ENCODE measurements at regions not wholly inside any gene's neighbourhood (a gene's known extent, or its start where the extent isn't known, plus 50 kb on each side); places are given as distances from the start of the nearest gene placed in this dataset.
"Not testable (repeated sequence)": the region's sequence is repeated elsewhere in the genome, so short reads cannot be mapped to it uniquely, and the experiment has no call there.

DNA sequence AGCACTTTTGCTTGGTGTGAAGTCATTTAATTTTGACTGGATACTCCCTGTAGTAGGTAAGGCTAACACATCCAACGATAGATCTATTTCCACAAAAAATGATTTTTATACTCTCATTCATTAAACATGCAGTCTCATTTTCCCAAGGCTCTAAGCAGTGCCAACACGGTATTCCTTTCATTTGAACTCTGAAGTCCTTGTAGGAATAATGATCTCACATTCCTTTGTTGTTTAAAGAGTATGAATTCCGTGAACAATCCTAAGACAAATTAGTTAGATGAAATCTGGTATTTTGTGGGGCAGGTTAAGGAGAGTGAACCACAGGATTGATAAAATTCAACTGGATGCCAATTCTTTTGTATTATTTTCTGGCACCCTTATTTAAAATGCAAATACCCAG is 66.6 kb downstream of the LACC1 start:
- intact Hi-C loops (cut with DNase I): no loop called here
- no peak for DNase-seq

DNA sequence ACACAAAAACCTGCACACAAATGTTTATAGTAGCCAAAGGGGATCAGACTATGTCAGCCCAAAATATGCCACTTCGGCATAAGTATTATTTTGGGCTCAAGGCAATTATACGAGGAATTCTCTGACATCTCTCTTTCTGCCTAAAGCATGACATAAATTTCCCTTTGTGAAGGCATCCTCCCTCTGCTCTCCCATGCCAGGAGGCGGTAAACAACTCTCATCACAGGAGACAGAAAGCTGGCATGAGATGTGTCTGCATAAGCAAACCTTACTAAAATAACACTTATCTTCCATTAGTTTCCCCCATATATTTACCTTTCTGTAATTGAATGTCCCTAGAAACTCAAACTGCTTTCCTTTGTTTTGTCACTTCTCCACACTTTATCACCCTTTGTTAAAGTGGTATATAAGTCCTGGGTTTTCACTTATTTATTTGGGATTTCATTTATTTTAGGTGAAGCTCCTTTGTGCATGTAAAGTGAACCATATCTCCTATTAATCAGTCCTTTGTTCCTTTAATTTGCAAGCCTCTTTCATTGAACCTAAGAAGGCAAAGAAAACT is 68.3 kb downstream of the LACC1 start:
- no peak for DNase-seq
- intact Hi-C loops (cut with DNase I): no loop called here

DNA sequence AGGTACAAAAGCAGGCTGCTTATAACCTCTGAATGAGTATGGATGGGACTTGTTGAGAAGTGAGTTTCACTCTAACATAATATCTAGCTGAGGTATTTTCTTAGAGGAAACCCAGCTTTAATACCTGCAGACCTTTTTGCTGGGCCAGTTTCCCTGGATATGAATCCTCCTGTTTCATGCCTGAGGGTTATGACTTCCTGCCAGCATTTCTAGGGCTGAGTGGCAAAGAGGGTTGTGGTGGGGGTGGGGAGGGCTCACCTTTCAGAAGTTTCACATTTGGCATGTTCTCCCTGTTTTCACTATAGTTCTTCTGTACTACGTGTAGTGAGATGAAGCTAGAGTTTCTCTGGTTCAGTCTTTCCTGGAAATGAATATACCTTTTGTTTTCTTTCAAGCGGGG is 73.7 kb downstream of the LACC1 start:
- intact Hi-C loops (cut with DNase I): no loop called here
- no peak for DNase-seq

DNA sequence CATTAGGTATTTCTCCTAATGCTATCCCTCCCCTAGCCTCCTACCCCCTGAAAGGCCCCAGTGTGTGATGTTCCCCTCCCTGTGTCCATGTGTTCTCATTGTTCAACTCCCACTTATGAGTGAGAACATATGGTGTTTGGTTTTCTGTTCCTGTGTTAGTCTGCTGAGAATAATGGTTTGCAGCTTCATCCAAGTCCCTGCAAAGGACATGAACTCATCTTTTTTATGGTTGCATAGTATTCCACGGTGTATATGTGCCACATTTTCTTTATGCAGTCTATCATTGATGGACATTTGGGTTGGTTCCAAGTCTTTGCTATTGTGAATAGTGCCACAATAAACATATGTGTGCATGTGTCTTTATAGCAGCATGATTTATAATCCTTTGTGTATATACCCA is 77.3 kb downstream of the LACC1 start:
- intact Hi-C loops (cut with DNase I): not testable (repeated sequence)

DNA sequence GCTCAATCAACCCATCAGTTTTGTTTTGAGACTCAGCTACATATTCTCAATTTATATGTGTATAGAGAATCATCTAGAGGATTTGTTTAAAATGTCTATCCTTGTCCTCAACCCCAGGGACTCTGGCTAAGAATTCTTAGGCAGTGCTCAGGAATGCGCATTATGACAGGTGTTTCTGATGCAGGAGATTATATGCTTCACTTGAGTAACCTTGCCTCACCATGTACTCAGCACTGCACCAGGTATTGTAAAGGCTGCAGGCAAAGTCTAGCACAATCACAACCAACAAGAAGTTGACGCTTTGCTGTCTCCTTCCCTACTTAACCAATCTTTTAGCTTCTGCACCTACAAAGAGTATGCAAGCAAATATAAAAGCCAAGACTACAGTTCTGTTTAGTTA is 79.6 kb downstream of the LACC1 start:
- DNase-seq: no peak
- intact Hi-C loops (cut with DNase I): no loop called here

More for the DNA sequence above, 77.3 kb downstream of the LACC1 start:
- DNase-seq: not testable (repeated sequence)

DNA sequence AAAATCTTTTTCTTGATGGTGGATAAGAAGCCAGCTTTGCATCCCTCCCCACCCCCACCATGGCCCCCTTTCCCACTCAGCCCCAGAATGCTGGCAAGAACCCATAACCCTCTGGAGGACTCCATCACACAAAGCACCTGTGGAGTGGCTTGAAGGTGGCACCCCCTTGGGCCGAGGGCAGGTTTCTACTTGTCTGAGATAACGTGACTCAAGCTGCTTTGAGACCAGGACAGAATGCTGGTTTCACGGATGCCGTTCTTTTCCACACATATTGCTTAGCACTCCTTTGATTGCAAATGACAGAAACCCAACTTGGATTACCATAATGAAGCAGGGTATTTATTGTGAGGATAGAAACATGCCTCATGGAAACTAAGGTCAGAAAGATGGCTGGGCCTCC is 82.2 kb downstream of the LACC1 start:
- intact Hi-C loops (cut with DNase I): no loop called here
- DNase-seq: no peak

DNA sequence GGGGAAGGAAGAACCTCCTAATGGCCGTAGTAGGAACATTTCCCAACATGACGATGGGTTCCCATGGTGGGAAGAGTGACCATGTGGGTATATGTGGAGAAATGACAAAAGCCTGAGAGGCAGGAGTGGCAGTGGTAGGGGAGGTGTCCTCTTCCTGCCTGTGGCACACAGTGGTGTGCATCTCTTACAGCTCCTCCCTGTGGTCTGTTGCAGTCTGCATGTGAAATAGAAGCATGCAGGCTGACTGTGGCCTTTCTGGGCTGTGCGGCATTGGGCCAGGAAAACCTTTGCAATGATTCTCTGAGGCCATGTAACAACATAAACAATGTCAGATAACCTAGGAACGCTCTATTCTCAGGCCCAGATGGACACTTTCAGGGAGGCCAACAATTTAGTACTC is 84.0 kb downstream of the LACC1 start:
- DNase-seq: peak in 1 of 42 donors; percentile 23
- intact Hi-C loops (cut with DNase I): no loop called here

DNA sequence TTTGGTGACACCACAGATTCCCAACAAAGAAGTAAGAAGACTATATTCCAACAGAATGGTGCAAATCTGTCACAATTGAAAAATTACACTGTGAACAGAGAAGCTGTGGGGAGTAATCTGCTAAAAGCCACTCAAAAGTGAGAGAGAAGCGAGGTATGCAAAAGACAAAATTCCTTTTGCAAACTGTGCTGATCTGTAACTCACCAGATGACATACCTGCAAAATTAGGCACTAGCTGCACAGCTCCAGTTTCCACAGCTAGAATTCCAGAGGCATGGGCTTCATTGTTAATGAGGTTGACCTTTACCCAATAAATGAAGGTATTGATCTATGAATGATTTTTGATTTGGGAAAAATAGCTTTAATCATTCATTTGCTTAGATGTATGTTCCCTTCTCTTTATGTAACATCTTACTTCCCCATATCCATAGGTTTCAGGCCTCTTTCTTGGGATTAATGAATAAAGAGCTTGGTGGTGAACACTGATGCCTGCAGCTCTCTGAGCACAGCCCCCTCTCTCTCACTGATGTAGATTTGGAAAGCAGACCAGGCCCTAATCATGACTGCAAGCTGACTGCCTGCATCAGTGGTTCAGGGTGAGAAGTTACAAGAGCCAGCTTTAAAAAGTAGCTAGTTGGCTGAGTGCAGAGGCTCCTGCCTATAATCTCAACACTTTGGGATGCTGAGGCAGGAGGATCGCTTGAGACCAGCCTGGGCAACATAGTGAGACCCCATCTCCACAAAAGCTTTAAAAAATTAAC is 85.2 kb downstream of the LACC1 start:
- intact Hi-C loops (cut with DNase I): no loop called here
- no peak for DNase-seq

DNA sequence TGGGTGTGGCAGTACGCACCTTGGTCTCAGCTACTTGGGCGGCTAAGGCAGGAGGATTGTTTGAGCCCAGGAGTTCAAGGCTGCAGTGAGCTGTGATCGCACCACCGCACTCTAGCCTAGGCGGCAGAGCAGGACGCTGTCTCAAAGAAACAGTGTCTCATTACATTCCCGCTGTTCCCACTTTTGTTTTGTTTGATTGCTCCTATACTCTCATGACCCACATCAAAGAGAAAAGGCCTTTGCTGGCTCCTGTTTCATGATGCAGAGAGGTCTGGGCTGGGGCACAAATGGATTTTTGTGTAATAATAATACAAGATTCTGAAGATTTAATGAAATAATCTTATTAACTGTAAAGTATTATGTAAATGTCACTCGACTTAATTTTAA is 85.7 kb downstream of the LACC1 start:
- intact Hi-C loops (cut with DNase I): no loop called here
- DNase-seq: no peak

DNA sequence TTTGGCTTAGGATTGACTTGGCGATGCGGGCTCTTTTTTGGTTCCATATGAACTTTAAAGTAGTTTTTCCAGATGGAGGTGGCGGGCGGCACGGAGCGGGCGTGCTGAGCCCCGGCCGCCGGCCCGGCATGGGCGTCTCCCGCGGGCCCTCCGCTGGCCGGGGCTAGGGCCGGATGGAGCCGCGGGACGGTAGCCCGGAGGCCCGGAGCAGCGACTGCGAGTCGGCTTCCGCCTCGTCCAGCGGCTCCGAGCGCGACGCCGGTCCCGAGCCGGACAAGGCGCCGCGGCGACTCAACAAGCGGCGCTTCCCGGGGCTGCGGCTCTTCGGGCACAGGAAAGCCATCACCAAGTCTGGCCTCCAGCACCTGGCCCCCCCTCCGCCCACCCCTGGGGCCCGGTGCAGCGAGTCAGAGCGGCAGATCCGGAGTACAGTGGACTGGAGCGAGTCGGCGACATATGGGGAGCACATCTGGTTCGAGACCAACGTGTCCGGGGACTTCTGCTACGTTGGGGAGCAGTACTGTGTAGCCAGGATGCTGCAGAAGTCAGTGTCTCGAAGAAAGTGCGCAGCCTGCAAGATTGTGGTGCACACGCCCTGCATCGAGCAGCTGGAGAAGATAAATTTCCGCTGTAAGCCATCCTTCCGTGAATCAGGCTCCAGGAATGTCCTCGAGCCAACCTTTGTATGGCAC is 88.7 kb downstream of the LACC1 start:
- DNase-seq; intact Hi-C loops (cut with DNase I): not testable (repeated sequence)

DNA sequence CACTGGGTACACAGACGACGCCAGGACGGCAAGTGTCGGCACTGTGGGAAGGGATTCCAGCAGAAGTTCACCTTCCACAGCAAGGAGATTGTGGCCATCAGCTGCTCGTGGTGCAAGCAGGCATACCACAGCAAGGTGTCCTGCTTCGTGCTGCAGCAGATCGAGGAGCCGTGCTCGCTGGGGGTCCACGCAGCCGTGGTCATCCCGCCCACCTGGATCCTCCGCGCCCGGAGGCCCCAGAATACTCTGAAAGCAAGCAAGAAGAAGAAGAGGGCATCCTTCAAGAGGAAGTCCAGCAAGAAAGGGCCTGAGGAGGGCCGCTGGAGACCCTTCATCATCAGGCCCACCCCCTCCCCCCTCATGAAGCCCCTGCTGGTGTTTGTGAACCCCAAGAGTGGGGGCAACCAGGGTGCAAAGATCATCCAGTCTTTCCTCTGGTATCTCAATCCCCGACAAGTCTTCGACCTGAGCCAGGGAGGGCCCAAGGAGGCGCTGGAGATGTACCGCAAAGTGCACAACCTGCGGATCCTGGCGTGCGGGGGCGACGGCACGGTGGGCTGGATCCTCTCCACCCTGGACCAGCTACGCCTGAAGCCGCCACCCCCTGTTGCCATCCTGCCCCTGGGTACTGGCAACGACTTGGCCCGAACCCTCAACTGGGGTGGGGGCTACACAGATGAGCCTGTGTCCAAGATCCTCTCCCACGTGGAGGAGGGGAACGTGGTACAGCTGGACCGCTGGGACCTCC is 89.4 kb downstream of the LACC1 start:
- intact Hi-C loops (cut with DNase I): not testable (repeated sequence)

DNA sequence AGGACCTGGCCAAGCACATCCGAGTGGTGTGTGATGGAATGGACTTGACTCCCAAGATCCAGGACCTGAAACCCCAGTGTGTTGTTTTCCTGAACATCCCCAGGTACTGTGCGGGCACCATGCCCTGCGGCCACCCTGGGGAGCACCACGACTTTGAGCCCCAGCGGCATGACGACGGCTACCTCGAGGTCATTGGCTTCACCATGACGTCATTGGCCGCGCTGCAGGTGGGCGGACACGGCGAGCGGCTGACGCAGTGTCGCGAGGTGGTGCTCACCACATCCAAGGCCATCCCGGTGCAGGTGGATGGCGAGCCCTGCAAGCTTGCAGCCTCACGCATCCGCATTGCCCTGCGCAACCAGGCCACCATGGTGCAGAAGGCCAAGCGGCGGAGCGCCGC is 90.2 kb downstream of the LACC1 start:
- DNase-seq; intact Hi-C loops (cut with DNase I): not testable (repeated sequence)

More for the DNA sequence above, 89.4 kb downstream of the LACC1 start:
- not testable (repeated sequence) for DNase-seq

DNA sequence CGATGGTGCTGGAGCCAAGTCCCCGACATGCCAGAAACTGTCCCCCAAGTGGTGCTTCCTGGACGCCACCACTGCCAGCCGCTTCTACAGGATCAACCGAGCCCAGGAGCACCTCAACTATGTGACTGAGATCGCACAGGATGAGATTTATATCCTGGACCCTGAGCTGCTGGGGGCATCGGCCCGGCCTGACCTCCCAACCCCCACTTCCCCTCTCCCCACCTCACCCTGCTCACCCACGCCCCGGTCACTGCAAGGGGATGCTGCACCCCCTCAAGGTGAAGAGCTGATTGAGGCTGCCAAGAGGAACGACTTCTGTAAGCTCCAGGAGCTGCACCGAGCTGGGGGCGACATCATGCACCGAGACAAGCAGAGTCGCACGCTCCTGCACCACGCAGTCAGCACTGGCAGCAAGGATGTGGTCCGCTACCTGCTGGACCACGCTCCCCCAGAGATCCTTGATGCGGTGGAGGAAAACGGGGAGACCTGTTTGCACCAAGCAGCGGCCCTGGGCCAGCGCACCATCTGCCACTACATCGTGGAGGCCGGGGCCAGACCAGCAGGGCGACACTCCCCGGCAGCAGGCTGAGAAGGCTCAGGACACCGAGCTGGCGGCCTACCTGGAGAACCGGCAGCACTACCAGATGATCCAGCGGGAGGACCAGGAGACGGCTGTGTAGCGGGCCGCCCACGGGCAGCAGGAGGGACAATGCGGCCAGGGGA is 91.0 kb downstream of the LACC1 start:
- intact Hi-C loops (cut with DNase I); DNase-seq: not testable (repeated sequence)

DNA sequence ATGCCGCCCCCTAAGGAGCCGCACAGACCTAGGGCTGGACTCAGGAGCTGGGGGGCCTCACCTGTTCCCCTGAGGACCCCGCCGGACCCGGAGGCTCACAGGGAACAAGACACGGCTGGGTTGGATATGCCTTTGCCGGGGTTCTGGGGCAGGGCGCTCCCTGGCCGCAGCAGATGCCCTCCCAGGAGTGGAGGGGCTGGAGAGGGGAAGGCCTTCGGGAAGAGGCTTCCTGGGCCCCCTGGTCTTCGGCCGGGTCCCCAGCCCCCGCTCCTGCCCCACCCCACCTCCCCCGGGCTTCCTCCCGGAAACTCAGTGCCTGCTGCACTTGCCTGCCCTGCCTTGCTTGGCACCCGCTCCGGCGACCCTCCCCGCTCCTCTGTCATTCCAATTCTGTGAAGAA is 91.6 kb downstream of the LACC1 start:
- DNase-seq; intact Hi-C loops (cut with DNase I): not testable (repeated sequence)

DNA sequence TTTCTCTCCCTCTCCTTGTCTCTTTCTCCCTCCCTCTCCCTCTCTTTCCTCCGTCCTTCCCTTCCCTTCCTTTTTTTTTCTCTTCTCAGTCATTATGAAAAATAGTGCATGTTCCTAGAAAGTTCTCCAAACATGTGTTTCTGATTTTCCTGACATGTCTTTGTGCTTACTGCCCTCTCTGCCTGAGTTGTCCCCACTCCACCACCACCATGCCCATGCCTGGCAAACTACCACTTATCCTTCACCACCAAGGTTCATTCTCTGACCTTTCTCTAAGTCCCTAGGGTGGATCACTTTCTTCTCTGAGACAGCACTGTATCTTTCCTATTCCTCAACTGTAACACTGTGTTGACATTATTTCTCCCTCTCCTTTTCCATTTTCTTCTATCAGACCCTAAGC is 98.2 kb downstream of the LACC1 start:
- no peak for DNase-seq
- intact Hi-C loops (cut with DNase I): no loop called here

DNA sequence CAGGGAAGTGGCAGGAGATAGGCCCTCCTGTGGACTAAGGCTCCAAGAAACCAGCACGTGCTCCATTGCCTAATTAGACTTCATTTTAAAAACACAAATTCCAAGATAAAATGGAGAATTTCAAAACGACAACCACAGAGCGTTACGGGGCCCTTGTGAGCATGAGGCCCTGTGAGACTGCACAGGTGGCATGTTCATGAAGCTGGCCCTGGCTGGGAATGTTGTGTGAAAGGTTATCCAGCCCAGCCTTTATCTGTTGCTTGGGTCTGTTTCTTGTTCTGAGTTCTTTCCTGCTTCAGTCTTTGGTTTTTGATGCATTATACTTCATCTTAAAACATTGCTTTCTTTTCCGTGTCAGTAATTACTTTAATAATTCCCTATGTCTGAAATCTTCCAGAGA is 99.0 kb downstream of the LACC1 start:
- DNase-seq: no peak

DNA sequence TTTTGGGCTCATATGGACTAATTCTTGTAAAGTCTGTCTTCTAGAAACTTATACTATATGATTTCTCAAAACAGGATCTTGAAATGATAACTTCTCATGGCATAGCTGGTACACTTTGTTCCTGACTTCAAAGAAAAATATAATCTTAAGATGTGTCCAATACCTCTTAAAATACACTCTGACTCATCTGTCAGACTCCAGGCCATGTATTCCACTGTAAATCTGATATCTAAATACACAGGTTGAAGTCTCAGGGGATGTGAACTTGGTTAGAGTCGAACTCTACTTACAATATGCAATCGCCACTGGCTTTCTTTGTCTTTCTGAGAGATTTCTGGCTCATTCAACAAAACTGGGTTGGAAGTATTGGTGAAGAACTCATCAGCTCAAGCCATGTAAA is 99.8 kb downstream of the LACC1 start:
- no peak for DNase-seq
- intact Hi-C loops (cut with DNase I): no loop called here

More for the DNA sequence above, 99.0 kb downstream of the LACC1 start:
- intact Hi-C loops (cut with DNase I): no loop called here

DNA sequence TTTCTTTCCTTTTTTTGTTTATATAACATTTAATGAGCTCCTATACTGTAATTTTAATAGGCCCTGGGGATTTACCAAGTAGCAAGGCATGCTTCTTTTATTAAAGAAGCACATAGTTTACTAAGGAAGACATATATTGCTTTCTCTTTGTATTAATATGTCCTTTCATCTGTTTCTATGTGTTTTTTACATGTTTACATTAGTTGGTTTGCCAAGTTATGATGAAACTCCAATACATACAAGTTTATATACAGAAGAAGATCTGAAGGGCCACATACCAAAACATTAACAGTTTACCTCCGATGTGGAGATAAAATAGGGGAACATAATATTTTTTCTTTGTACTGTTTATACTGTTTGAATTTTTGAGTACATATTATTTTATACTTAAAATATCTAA is 100.9 kb downstream of the LACC1 start:
- intact Hi-C loops (cut with DNase I): no loop called here
- DNase-seq: no peak

DNA sequence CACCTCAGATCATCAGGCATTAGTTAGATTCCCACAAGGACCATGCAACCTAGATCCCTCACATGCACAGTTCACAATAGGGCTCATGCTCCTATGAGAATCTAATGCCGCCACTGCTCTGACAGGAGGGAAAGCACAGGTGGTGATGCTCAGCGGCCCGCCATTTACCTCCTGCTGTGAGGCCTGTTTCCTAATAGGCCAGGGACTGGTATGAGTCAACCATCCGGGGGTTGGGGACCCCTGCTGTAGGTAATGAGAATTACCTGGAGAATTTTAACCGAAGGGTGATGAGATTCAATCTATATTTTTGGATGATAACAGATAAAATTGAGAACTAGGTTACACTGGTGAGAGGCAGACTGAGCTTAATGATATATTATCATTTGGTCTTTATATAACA is 101.4 kb downstream of the LACC1 start:
- intact Hi-C loops (cut with DNase I): no loop called here
- DNase-seq: no peak
